ENCODE measurements at regions not wholly inside any gene's neighbourhood (a gene's known extent, or its start where the extent isn't known, plus 50 kb on each side); places are given as distances from the start of the nearest gene placed in this dataset.
"Not testable (repeated sequence)": the region's sequence is repeated elsewhere in the genome, so short reads cannot be mapped to it uniquely, and the experiment has no call there.

- ATAC-seq: no peak
These were observed 258.9 kb upstream of the RARB start for GRCh38 chr3:25169151-25169550.

- ATAC-seq: no peak
These were observed 258.0 kb upstream of the RARB start for GRCh38 chr3:25170021-25170420.

GRCh38 chr3:25171118-25171807, 256.8 kb upstream of the RARB start:
- ATAC-seq: no peak

GRCh38 chr3:25171897-25172296, 256.2 kb upstream of the RARB start:
- ATAC-seq: no peak

- no peak for ATAC-seq
These were observed 254.5 kb upstream of the RARB start for GRCh38 chr3:25173606-25174005.

- ATAC-seq: no peak
These were observed 253.8 kb upstream of the RARB start for GRCh38 chr3:25174251-25174650.

GRCh38 chr3:25177041-25177440, 251.0 kb upstream of the RARB start:
- ATAC-seq: no peak

- no peak for ATAC-seq
These were observed 249.4 kb upstream of the RARB start for GRCh38 chr3:25178672-25179071.

GRCh38 chr3:25181096-25181495, 247.0 kb upstream of the RARB start:
- no peak for ATAC-seq

GRCh38 chr3:25182794-25183193, 245.3 kb upstream of the RARB start:
- no peak for ATAC-seq

GRCh38 chr3:25184641-25185250, 243.3 kb upstream of the RARB start:
- no peak for ATAC-seq

GRCh38 chr3:25191673-25192072, 236.4 kb upstream of the RARB start:
- ATAC-seq: no peak

GRCh38 chr3:25199567-25199966, 228.5 kb upstream of the RARB start:
- ATAC-seq: not testable (repeated sequence)

- ATAC-seq: no peak
These were observed 215.3 kb upstream of the RARB start for GRCh38 chr3:25212736-25213135.

- ATAC-seq: no peak
These were observed 214.0 kb upstream of the RARB start for GRCh38 chr3:25214034-25214433.

- no peak for ATAC-seq
These were observed 209.7 kb upstream of the RARB start for GRCh38 chr3:25218362-25218761.

GRCh38 chr3:25226747-25227146, 201.3 kb upstream of the RARB start:
- no peak for ATAC-seq

GRCh38 chr3:25229586-25229985, 198.5 kb upstream of the RARB start:
- no peak for ATAC-seq

- no peak for ATAC-seq
These were observed 193.0 kb upstream of the RARB start for GRCh38 chr3:25235031-25235430.

- ATAC-seq: no peak
These were observed 192.6 kb upstream of the RARB start for GRCh38 chr3:25235466-25235865.

- no peak for ATAC-seq
These were observed 190.5 kb upstream of the RARB start for GRCh38 chr3:25237602-25238001.

GRCh38 chr3:25239042-25239441, 189.0 kb upstream of the RARB start:
- ATAC-seq: no peak

- no peak for ATAC-seq
These were observed 181.2 kb upstream of the RARB start for GRCh38 chr3:25246913-25247312.

GRCh38 chr3:25252291-25252690, 175.8 kb upstream of the RARB start:
- no peak for ATAC-seq

- no peak for ATAC-seq
These were observed 171.0 kb upstream of the RARB start for GRCh38 chr3:25257026-25257425.

Measured in activated CD4-positive, CD25-positive, alpha-beta regulatory T cell treated with anti-CD3 and anti-CD28 coated beads, Interleukin-2, amount 50 U/mL, for 24 hours (primary cell).